ENCODE measurements at regions not wholly inside any gene's neighbourhood (a gene's known extent, or its start where the extent isn't known, plus 50 kb on each side); places are given as distances from the start of the nearest gene placed in this dataset.

DNA sequence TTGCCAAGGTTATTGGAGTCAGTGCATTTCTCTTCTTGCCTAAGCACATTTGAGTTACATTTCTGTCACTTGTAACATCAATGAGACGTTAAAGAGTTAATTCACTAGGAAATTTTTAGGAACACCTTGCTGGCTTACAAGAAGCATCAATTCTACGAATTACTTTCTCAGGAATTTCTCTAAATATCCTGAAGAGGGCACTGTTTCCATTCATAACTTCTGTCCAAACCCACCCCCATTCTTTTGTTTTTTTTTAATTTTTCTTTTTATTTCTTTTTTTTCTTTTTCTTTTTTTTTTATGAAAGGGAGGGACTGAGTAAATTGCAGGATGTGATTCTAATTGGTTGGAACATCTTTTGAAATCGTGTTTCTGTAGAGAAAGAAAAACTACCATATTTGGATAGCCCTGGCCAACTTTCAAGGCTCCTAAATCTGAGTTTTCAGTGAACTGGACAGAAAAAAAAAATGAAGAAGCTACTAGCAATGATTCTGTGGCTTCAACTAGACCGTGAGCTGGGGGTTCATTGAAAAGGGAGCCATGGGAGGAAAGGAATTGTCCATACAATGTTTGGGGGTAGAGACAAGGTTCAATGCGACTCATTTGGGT, 285.3 kb downstream of the DAD1 start:
- TF ChIP-seq, protein P1, sequence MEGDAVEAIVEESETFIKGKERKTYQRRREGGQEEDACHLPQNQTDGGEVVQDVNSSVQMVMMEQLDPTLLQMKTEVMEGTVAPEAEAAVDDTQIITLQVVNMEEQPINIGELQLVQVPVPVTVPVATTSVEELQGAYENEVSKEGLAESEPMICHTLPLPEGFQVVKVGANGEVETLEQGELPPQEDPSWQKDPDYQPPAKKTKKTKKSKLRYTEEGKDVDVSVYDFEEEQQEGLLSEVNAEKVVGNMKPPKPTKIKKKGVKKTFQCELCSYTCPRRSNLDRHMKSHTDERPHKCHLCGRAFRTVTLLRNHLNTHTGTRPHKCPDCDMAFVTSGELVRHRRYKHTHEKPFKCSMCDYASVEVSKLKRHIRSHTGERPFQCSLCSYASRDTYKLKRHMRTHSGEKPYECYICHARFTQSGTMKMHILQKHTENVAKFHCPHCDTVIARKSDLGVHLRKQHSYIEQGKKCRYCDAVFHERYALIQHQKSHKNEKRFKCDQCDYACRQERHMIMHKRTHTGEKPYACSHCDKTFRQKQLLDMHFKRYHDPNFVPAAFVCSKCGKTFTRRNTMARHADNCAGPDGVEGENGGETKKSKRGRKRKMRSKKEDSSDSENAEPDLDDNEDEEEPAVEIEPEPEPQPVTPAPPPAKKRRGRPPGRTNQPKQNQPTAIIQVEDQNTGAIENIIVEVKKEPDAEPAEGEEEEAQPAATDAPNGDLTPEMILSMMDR (conservative IDR thresholded peaks at IDR 0.05; ENCODE audit: low read length): peak; percentile 53
- TF ChIP-seq EZH2phosphoT487 (IDR thresholded peaks at IDR 0.05; ENCODE audit: borderline replicate concordance): no peak

All from Loucy (cell line).